HG02840 (cell line): ENCODE measurements at regions not wholly inside any gene's neighbourhood (a gene's known extent, or its start where the extent isn't known, plus 50 kb on each side); places are given as distances from the start of the nearest gene placed in this dataset.

Experiments
- ATAC-seq: cut with Tn5 transposase; IDR thresholded peaks from one replicate; pipeline ENCODE4 v1.9.1; 2021; ENCODE audit warnings: mild to moderate bottlenecking, moderate library complexity, moderate number of reproducible peaks; ENCODE audit not compliant: unreplicated experiment, low FRiP score

GRCh38 chr9:73543727-73544126 is 392.1 kb downstream of the ANXA1 start:
- ATAC-seq, result no peak

GRCh38 chr9:73548201-73548600 is 396.5 kb downstream of the ANXA1 start:
- ATAC-seq, result no peak

DNA sequence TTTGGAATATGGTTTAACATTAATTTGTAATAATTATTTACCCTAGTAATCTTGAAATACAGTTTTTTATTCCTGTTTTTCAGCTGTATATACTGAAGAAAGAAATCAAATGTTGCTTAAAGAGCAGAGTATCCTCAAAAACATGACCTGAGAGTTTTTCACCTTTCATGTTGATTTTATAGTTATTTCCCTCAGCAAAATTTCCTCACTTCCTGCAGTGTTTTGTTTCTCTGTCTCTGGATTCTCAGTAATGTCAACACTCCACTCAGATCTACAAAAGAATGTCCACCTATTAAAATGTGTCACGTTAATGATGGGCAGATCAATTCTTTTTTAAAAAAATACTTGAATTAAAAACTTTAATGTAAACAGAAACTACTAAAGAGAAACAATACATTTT is 398.3 kb downstream of the ANXA1 start:
- ATAC-seq, result no peak

- ATAC-seq, result no peak
These were observed 401.6 kb downstream of the ANXA1 start for GRCh38 chr9:73553295-73553694.

GRCh38 chr9:73558471-73558870 is 406.8 kb downstream of the ANXA1 start:
- no peak for ATAC-seq

GRCh38 chr9:73565026-73565425 is 413.4 kb downstream of the ANXA1 start:
- no peak for ATAC-seq

GRCh38 chr9:73565833-73566465 is 414.3 kb downstream of the ANXA1 start:
- ATAC-seq, result no peak

DNA sequence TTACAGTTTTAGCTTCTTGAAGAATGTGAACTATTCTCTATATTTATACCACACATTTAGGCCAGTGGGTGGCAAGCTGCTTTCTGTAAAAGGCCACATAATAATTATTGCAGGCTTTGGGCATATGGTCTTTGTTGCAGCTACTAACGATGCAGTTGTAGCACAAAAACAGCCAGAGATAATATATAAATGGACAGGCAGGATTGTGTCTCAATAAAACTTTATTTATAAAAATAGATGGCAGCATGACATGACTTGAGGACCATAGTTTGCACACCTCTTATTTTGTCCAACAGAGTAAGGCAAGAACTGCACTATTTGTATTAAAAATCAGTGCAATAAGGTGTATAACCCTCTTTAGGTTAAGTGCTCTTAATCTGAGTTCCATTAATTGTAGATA is 415.0 kb downstream of the ANXA1 start:
- no peak for ATAC-seq

DNA sequence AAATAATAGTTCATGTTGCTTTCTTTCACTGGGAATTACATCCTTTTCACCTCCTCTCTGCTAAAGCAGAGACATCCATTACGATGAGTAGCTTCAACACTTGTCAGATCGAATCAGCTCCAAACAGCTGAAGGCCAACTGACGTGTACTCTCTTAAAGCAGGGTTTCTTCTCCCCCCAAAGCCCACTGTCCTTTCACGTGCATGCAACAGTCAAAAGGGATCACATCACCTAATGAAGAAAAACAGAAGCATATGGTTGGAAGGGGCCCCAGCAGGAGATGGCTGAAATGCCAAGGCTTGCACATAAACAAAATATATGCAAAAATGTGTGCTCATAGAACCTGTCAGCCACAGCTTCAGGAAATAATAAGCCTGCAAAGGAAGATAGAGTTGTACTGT is 421.6 kb downstream of the ANXA1 start:
- no peak for ATAC-seq

DNA sequence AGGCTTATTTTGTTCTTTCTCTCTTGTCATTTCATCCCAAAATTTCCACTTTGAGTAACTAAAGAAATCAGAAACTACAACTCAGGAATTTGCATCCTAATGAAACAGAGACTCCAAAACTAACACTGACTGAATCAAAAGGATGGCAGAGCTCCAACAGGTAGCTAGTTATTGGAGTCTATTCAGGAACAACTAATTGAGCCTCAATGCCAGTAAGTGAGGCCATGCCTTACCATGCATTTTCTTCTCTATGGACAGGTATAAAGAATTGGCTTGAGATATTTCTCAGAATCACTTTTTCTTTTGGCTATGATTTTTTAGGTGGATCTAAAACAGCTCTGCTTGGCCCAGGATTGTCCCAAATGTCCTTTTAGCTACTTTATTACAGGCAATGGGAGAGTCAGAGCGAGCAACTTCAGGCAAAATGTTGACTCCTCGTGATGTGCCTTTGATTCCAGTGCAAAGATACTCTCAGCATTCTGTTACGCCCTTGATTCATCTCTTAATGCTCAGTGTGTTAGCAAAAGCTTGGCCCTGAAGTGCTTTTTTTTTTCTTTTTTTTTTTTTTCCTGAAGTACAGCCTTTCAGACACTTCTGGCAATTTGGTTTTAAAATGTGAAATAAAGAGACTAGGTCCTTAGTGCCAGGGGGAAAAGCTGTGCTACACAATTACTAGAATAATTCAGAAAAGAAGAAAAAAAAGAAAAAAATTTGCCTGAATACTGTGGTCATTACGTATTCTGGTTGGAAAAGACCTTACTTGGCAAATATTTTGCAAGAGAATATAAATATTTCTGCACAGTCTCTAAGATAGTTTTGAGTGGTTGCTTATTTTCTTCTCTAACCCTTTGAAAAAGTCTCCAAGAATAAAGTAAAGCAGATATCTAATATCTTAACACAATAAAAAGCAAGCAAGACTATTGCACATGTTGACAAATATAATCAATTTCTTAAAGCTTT is 423.7 kb downstream of the ANXA1 start:
- ATAC-seq, result no peak

- no peak for ATAC-seq
These were observed 426.2 kb downstream of the ANXA1 start for GRCh38 chr9:73577848-73578247.

- ATAC-seq, result no peak
These were observed 428.2 kb downstream of the ANXA1 start for GRCh38 chr9:73579823-73580222.

DNA sequence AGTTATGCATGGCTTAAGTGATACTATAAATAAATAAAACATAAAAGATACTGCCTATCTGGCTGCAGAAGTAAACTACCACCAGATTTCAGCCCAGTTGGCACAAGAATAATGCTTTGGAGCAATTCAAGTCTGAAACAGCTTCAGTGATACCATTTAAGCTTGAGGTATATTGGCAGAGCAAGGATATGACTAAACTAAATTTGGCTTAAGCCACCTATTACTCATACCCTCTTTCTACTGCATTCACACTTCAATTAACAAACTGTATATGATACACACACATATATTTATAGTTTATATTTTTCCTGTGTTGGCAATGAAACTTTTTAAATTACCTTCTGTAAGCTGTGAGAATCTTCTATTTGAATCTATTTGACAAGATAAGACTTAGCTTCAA is 431.9 kb downstream of the ANXA1 start:
- ATAC-seq, result no peak

DNA sequence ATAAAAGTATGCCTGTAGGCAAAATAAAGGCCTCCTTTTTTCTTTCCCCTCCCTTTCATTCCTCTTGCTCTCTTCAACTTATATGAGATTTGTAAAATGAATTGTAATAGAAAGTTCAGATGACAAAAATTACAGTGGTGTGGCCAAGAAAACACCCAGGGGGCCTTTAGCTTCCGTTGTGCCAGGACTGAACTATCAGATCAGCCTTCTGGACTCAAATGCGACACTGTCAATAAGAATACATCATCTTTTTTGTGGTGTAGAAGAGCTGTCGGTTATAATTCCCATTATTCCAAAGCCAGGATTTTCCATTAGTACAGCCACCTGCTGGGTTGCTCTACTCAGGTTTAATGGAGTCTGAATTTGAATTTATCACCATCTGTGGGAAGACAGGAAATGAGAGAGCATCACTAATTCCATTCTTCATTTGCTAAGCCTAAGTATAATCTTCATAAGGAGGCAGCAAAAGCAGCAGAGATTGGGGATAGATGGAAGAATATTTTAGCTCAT is 443.4 kb downstream of the ANXA1 start:
- no peak for ATAC-seq

DNA sequence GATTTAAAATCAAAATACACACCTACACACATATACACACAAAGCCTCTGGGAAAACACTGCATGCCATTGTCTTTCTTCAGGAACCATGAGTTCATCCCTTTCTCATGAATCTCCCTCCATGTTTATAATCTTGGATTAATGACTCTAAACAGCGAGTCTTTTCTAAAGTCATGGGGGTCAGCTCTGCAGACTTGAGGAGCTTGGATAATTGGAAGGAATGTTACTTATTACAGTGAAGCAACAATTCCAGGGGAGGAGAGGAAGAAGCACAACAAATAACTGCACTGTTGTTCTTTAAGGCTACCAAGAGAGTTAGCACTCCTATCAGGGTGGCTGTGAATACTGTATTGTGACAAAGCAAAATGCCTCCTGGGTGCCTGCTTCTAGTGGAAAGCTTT is 444.7 kb downstream of the ANXA1 start:
- no peak for ATAC-seq

- ATAC-seq, result no peak
These were observed 445.4 kb downstream of the ANXA1 start for GRCh38 chr9:73597039-73597438.

DNA sequence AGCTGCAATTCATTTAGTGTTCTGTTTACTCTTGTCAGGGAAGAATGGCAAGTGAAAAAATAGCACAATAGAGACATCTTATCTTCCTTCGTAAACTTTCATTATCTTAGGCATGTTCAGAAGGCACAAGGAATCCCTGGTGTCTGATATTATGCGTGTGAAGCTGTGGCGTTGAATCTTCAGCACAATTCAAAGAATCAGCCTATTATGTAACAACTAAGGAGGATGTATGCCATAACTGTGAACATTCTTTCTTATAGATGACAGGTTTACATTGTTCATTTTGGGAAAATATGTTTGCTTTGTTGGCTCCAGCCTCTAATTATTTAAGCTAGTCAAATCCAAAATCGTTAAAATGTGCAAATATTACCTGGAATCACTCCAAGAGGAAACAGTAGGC is 446.1 kb downstream of the ANXA1 start:
- ATAC-seq, result no peak

GRCh38 chr9:73609381-73609780 is 457.7 kb downstream of the ANXA1 start:
- ATAC-seq, result no peak

DNA sequence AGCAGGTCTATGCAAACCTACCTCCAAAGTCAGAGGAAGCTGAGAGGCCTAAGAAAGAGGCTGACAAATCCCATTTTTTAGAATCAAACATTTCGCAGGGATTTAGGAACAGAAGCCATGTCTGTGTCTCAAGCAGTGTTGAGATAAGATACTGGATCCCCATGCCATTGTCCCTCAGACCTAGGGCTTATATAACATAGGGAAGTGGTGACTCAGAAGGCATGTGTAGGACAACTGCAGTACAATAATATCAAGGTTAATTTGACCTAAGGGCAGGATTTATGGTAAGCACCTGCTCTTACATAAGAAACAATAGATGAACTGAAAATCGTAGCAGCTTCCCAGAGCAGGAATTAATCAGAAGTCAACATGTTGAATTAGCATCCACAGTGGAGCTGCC is 459.4 kb downstream of the ANXA1 start:
- ATAC-seq, result no peak

GRCh38 chr9:73613092-73613701 is 461.5 kb downstream of the ANXA1 start:
- ATAC-seq, result no peak

GRCh38 chr9:73615557-73615956 is 463.9 kb downstream of the ANXA1 start:
- ATAC-seq, result no peak
